GM19463 (cell line): ENCODE measurements at regions not wholly inside any gene's neighbourhood (a gene's known extent, or its start where the extent isn't known, plus 50 kb on each side); places are given as distances from the start of the nearest gene placed in this dataset.
"Not testable (repeated sequence)": the region's sequence is repeated elsewhere in the genome, so short reads cannot be mapped to it uniquely, and the experiment has no call there.

ENCODE experiments used
- ATAC-seq: cut with Tn5 transposase; IDR thresholded peaks from one replicate; pipeline ENCODE4 v1.9.1; 2021; ENCODE audit warnings: mild to moderate bottlenecking, moderate library complexity; ENCODE audit not compliant: unreplicated experiment

DNA sequence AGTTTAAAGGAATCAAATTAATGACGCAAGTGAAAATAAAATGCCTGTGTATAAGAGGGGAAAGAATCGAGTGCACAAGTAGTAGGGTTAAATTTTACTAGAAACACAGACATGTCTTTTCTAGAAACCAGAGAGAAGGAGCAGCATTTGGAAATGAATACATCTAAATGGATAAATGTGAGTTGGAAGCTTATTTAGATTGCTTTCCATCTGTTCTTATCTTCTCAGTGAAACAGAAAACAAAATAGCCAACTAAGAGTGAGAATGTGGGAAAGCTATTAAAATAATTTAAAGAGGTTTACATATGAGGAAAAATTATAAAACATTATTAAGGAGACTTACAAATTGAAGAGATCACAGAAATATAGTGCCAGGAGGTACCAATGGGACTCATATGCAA lies 1818.9 kb upstream of the FLRT2 start:
- ATAC-seq, result no peak

DNA sequence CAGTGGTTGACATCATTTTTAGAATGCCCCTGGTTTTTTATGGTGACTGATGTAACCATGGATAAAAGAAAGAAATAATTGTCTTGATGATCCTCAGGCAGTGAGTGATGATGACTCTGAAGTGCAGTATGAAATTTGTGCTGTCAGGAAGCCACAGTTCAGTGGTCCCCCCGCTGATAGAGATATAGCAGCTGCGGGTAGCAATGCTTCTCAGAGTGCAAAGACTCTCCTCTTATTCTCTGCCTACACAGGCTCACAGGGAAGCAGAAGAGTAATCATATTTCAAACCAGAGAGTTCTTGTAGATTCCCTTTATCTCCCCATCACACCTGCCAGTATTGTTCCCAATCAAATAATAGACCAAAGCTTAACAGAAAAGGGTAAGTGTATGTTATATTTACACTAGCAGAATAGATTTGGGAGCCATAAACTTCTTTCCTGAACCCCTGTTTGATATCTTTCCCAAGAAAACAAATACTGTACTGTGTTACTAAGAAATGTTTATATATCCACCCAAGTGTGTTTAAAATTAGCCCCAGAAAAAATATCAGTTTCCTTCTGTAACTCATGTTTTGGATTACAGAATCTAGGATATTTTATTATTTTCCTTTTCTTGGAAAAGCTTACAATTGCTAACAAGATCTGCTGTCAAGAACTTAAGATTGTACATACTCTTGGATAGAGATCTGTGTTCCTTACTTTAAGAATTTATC lies 1817.4 kb upstream of the FLRT2 start:
- no peak for ATAC-seq

DNA sequence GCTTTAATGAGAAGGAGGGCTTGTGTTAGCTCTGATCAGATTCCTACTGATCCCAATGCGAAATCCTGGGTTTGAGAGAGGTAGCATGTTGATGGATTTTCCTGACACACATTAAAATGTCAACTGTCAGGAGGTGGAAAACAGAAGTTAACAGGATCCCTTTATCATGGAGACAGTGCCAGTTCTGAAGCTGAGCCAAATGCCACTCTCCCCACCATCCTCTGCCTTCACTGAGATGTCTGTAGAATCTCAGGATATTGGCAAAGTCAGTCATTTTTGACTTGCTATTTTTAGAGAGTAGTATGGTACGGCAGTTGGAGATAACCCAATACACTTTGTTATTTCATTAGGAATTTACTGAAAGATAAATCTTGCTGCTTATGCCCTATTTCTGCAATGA lies 1816.2 kb upstream of the FLRT2 start:
- ATAC-seq, result no peak

DNA sequence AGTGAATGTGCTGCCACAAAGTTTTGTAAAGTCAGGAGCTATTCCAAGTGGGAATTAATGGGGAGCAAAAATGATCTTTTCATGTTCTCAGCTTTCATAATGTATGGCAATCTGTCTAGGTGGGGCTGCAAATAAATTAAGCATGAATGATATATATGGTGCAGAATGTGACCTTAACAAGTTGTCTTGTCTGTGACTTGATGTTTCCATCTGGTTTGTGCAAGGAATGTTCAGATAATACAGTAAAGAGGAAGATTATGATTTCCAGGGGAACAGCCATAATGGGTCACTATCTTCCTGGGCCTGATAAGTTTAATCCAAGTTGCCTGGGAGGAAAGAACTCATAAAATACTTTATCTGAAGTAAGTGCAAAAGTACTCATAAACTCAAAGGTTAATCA lies 1815.8 kb upstream of the FLRT2 start:
- no peak for ATAC-seq

DNA sequence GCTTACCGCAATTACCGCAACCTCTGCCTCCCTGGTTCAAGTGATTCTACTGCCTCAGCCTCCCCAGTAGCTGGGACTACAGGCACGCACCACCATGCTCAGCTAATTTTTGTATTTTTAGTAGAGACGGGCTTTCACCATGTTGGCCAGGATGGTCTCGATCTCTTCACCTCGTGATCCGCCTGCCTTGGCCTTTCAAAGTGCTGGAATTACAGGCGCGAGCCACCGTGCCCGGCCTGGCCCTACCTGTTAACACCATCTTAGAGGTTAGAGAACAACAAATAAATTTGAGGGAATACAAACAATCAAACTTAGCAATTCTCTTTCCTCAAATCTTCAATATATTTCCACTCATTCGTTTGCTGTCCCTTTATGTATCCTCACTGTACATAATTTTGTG lies 1810.5 kb upstream of the FLRT2 start:
- ATAC-seq, result not testable (repeated sequence)

DNA sequence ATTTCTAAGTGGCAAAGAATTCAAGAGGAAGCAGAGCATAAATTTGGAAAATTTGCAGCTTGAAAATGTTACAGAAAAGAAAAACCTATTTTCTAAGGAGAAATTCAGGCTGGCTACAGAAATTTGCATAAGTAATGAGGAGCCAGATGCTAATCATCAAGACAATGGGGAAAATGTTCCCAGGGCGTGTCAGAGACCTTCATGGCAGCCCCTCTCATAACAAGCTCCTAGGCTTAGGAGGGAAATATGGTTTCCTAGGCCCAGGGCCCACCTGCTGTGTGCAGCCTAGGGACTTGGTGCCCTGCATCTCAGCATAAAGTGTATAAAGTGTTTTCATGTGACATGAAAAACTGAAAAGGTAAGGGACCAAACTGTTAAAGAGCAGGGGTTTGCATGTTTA lies 1796.3 kb upstream of the FLRT2 start:
- ATAC-seq, result no peak

DNA sequence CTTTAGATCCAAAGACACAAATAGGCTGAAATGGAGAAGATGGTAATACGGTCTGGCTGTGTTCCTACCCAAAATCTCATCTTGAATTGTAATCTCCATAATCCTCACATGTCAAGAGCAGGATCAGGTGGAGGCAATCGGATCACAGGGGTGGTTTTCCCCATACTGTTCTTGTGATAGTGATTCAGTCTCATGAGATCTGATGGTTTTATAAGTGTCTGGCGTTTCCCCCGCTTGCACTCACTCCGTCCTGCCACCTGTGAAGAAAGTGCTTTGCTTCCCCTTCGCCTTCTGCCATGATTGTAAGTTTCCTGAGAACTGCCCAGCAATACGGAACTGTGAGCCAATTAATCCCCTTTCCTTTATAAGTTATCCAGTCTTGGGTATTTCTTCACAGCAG lies 1795.5 kb upstream of the FLRT2 start:
- no peak for ATAC-seq

DNA sequence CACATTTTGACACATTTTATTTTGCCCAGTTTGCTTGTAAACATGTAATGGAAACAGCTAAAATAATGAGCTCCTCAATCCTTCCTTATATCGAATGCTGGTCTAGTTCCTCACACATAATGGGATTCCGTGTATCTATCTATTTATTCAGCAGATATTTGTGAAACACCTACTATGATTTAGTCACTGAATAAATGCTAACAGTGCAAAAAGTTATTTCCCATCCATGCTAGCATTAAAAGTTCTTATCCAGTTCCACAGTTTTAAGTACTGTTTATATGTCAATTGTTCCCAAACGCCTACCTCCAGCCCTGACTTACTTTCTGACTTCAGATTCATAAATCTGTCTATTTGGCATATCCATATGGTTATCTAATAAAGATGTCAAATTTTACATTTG lies 1788.7 kb upstream of the FLRT2 start:
- no peak for ATAC-seq

DNA sequence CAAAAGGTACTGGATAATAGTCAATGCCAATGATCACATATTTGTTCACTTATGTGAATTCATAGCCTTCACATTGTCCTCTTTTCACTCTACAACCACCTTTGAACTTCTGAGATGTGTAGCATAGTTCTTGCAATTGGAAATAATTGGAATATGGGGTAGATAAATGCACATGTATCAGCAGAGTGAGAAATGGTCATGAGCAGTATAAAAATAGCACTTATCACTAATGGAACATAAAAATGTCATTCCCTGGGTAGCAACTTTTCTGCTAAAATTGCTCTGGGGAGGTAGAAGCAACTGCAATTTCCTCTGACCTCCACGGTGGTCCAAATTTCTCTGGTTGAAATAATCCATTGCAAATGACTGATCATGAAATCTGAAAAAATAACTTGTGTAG lies 1785.7 kb upstream of the FLRT2 start:
- no peak for ATAC-seq

DNA sequence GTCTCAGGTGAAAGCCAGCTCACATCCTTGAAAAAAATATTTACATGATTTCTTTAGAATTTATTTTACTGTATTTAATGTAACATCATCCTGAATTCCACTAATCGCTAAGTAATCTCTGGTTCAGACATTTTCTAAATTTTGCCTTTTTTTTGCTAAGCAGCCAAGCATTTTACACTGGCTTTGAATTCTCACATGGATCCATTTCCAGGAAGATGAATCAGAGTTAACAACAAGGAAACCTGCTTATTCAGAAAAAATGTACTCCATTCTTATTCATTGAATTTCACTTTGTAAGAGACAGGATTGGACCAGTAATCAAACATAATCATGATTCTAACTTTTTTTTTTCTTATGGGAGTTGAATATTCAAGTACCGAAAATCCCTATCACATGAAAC lies 1785.1 kb upstream of the FLRT2 start:
- no peak for ATAC-seq

DNA sequence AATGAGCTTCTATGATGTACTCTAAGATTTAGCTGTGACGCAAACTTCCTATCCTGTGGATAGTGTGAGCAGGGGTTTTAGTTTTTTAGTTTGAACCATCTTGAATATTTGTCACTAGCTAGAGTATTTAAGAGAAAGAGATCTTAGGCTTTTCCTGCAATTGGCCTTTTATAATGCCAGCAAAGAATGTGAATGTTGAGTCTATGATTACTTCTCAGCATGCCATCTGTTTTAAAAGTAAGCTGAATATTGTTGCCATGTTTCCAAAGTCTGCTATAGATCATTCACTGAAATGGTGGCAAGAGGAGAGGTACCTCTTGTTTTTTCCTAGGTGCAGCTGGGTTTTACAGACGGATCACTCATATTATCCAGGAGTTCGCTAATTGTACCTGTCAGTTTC lies 1783.6 kb upstream of the FLRT2 start:
- ATAC-seq, result no peak

DNA sequence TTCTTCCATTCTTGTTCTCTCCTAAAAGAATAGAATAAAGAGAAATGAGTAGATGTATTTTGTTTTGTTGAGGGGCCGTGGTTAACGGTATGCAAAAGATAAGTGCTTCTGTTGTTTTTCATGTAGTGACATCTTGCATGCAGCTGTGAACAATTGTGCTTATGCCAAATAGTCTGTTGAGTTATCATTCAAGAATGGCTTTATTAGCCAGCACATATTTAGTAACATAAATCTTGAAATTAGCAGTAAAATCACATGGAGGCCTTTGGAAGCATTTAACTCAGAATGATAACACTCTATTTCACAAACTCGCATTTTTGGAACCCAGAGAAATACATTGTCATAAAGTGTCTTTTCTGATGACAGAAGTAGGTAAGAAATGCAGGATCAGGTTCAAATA lies 1772.0 kb upstream of the FLRT2 start:
- no peak for ATAC-seq

DNA sequence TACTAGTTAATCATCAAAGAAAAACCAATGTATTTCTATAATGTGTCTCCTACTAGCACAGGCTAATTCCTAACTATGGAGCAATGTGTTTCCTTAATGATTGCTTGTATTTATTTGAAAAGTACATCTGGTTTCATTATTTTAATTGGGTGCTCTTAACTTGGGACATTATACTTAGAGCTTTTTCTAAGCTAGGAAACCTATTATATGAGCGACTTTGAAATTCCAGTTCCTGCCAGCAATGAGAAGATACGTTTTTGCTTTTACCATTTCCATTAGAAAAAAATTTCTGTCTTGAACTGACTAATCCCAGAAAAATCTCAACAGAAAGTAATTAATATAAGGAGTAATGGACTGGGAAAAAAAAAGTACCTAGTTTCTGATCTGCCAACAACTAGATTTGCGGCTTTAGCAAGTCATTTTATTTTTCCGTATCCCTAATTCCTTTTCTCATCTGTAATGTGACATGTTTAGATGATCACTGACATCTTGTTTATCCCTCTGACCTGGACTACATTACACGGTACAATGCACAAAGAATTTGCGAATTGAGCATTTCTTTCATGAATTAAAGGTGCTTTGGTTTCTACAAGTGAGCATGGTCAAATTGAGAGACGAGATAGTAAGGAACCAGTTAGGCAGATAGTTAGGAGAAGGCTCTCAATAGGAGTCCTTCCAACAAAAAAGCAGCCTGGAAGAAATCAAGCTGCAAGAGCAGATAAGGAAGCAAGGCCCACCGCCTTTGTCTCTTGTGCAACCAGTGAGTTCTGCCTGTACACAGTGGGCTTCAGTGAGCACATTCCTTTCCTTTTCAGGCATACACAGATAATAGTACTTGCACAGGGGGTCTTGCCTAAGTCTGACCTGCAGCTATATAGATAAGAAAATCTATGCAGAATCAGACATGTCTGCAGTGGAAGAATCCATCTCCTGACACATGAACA lies 1765.0 kb upstream of the FLRT2 start:
- ATAC-seq, result no peak

DNA sequence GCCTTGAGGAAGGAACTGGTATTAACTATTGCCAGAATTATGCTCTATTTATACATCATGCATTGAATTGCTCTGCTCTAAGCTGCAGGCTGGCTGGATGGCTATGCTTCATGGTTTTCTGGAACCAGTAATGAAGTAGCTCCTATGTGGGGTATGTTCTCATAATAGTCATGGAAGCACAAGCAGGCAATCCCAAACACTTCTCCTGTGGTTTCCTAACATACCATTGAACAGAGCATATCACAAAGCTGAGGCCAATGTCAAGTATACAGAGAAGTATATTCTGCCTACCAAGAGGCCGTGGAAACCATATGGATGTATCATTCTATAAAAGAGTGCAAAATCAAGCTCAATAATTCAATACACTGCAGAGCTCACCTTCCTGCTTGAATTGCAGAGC lies 1752.4 kb upstream of the FLRT2 start:
- no peak for ATAC-seq

DNA sequence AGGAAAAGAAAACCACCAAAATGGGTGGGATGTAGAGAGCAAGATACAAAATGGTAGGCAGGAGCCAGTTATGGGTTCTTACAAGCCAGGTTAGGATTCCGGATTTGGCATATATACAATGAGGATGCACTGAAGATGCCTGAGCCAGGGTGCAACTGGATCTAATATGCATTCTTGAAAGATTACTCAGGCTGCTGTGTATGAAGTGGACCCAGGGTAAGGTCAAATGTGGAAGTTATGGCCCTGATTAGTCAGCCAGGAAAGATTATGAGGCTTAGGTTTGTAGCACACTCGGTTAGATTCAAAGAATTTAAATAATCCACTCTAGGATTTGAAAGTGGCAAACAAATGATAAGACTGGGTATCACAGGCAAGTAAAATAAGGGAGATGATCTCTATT lies 1750.7 kb upstream of the FLRT2 start:
- no peak for ATAC-seq

DNA sequence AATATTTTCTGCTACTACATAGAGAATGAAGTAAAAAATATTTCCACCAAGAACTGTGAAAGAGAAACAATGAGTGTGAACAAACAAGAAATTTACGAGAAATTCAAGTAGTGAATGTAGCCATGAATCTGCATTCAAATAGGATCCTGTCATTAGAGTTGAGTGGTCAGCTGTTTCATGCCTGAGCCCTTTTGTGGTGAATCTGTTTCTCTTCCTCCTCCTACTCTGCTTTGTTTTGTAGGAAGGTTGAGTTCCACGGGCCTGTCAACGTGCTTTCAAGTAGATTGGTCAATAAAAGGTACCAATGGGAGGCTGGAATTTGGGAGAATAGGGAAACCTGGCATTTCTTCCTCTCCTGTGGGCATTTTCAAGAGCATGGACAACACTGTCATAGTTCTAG lies 1749.6 kb upstream of the FLRT2 start:
- ATAC-seq, result no peak

DNA sequence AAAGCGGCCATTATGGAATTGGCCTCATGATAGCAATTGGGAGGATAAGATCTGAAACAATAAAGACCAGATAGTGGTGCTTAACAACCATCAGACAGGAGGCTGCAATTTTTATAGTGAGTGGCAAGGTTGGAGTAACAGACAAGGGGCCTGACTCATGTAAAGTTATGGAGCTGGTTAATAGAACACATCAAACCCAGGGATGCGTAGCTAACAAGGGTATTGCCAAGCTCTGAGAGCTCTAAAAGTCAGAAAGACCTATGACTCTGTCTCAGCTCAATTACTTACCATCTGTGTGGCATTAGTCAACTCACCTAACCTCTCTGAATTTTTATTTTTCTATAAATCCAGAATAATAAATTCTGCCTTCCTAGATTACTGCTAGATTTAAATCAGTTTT lies 1731.5 kb upstream of the FLRT2 start:
- no peak for ATAC-seq

DNA sequence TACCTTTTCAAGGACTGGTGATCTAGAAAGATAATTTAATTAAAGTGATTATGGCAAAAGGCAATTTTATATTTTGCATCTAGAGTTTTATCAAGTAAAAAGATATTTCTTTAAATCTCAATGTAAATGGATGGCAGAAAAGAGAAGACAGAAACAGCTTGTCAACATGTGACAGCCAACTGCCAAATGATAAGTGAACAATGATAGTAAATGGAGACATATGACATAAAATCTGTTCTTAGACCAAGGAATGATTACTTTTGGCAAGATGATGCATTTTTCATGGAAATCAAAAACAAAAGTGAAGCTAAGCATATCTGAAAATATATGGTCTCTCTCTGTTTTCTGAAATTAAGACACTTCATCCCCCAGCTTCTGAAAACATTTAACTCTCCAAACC lies 1730.7 kb upstream of the FLRT2 start:
- no peak for ATAC-seq

DNA sequence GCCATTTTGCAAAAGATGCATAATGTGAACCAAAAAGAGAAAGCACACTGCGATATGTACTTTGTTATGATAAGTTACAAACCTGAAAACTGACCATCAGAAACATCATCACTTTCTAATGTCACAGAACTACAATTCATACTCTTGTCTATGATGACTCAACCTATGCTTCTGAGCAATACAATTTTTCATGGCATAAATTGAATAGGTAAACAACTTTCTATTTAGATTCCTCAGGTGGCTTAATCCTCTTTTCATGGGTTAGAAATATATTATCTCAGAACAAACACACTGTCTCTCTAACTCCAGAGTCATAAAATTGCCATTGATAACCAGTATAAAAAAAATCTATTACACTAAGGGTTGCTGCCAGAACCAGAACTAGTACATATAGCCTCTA lies 1715.0 kb upstream of the FLRT2 start:
- ATAC-seq, result no peak

DNA sequence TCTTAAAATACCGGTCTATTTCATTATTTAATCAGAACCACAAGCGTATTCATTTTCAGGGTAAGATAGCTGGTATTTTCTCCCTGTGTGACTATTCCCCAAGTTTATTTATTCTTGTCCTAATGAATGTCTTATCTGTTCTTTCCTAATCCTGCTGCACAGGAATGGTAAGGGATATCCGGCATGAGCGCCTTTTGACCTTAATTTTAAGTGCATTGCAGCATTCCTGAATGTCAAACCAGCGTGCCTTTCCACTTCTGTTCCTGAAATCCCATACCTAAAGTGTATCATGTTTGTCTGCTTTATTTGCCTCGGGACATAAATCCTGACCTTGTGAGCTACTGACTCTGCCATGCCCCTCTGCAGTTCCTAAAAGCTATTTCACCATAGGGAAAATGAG lies 1713.2 kb upstream of the FLRT2 start:
- ATAC-seq, result no peak

DNA sequence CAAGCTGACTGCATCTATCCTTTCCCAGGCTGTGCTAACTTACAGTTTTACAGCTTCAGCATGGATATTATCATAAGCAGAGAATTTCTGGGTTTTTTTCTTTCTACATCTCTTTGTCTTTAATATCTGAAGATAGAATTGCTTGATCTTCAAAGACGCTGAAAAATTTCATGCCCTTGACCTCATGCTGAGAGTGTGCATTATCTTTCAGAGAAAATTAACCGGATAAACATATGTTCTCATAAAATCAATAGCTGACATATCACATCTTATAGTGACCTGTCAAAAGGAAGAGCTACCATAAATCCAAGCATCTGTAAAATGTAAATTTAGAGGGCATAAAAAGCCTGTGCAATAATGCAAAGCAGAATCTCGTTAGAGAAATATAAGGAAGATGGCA lies 1704.1 kb upstream of the FLRT2 start:
- no peak for ATAC-seq

DNA sequence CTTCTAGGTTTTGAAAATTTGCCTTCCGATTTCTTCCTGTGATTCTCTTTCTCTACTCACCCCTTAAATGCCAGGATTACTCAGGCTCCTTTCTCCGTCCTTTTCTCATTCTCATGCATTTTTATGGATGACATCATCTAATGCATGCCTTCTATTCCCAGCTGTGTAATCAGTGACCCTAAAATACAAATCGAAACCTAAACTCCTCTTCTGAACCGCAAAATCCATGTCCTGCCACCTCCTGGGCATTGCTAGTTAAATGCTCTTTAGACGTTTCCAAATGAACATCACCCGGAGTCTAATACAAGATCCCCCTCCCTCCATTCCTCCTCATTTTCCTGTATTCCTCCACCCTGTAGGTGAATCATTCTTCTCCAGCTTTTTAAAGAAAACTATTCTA lies 1703.1 kb upstream of the FLRT2 start:
- no peak for ATAC-seq
